ENCODE measurements at regions not wholly inside any gene's neighbourhood (a gene's known extent, or its start where the extent isn't known, plus 50 kb on each side); places are given as distances from the start of the nearest gene placed in this dataset.
"Not testable (repeated sequence)": the region's sequence is repeated elsewhere in the genome, so short reads cannot be mapped to it uniquely, and the experiment has no call there.

GRCh38 chr4:38529189-38530115 lies 134.5 kb upstream of the KLF3 start:
- DNase-seq: peak; percentile 63

GRCh38 chr4:38530486-38530885 lies 133.5 kb upstream of the KLF3 start:
- DNase-seq: no peak

- no peak for DNase-seq
Observed at GRCh38 chr4:38531141-38531727, 132.8 kb upstream of the KLF3 start.

GRCh38 chr4:38532908-38533499 lies 131.0 kb upstream of the KLF3 start:
- no peak for DNase-seq

- DNase-seq: no peak
Observed at GRCh38 chr4:38534344-38535045, 129.5 kb upstream of the KLF3 start.

- DNase-seq: not testable (repeated sequence)
Observed at GRCh38 chr4:38535071-38535470, 128.9 kb upstream of the KLF3 start.

GRCh38 chr4:38535717-38536116 lies 128.3 kb upstream of the KLF3 start:
- no peak for DNase-seq

- DNase-seq: no peak
Observed at GRCh38 chr4:38536716-38537115, 127.3 kb upstream of the KLF3 start.

GRCh38 chr4:38537666-38538065 lies 126.3 kb upstream of the KLF3 start:
- no peak for DNase-seq

- DNase-seq: no peak
Observed at GRCh38 chr4:38538517-38538916, 125.5 kb upstream of the KLF3 start.

GRCh38 chr4:38539501-38539900 lies 124.5 kb upstream of the KLF3 start:
- no peak for DNase-seq

GRCh38 chr4:38547052-38547451 lies 116.9 kb upstream of the KLF3 start:
- no peak for DNase-seq

- DNase-seq: no peak
Observed at GRCh38 chr4:38548256-38548655, 115.7 kb upstream of the KLF3 start.

- no peak for DNase-seq
Observed at GRCh38 chr4:38559374-38559773, 104.6 kb upstream of the KLF3 start.

- DNase-seq: no peak
Observed at GRCh38 chr4:38560340-38560739, 103.7 kb upstream of the KLF3 start.

GRCh38 chr4:38560768-38561558 lies 103.0 kb upstream of the KLF3 start:
- no peak for DNase-seq

GRCh38 chr4:38562751-38563198 lies 101.2 kb upstream of the KLF3 start:
- DNase-seq: no peak

- DNase-seq: no peak
Observed at GRCh38 chr4:38563707-38564495, 100.1 kb upstream of the KLF3 start.

GRCh38 chr4:38565271-38566199 lies 98.5 kb upstream of the KLF3 start:
- no peak for DNase-seq

- DNase-seq: no peak
Observed at GRCh38 chr4:38566806-38567398, 97.1 kb upstream of the KLF3 start.

Measured in activated CD8-positive, alpha-beta memory T cell treated with anti-CD3 and anti-CD28 coated beads, Interleukin-2, amount 50 U/mL, for 48 hours (primary cell).